Smooth muscle cell (in vitro differentiated cells): ENCODE measurements at regions not wholly inside any gene's neighbourhood (a gene's known extent, or its start where the extent isn't known, plus 50 kb on each side); places are given as distances from the start of the nearest gene placed in this dataset.

Source experiments
- DNase-seq: peaks from one replicate; lab custom pipeline; 2025; ENCODE audit not compliant: unreplicated experiment; lab: John Stamatoyannopoulos, UW
- H2AFZ ChIP-seq: fragments of 200-600 bp; sonication (generic); 2 replicates; pipeline ENCODE4 v1.6.0; 2016; ENCODE audit warnings: antibody characterized with exemption, low read depth, mild to moderate bottlenecking
- H3F3A ChIP-seq: fragments of 200-600 bp; sonication (generic); 2 replicates; pipeline ENCODE4 v1.6.0; 2017; ENCODE audit warnings: antibody characterized with exemption, low read depth
- H3K27ac ChIP-seq: fragments of 200-600 bp; sonication (generic); 2 replicates; pipeline ENCODE4 v1.5.1; 2016; ENCODE audit warnings: low read depth, mild to moderate bottlenecking
- H3K27me3 ChIP-seq: fragments of 200-600 bp; sonication (generic); 2 replicates; pipeline ENCODE4 v1.6.1; 2016; ENCODE audit warnings: low read depth, mild to moderate bottlenecking
- H3K36me3 ChIP-seq: fragments of 200-600 bp; sonication (generic); 2 replicates; pipeline ENCODE4 v1.5.1; 2016; ENCODE audit warnings: low read depth
- H3K4me1 ChIP-seq: fragments of 200-600 bp; sonication (generic); 2 replicates; pipeline ENCODE4 v1.5.1; 2016; ENCODE audit warnings: low read depth
- H3K4me2 ChIP-seq: fragments of 200-600 bp; sonication (generic); 2 replicates; pipeline ENCODE4 v1.6.0; 2016; ENCODE audit warnings: mild to moderate bottlenecking
- H3K4me3 ChIP-seq: fragments of 200-600 bp; sonication (generic); 2 replicates; pipeline ENCODE4 v1.5.1; 2016; ENCODE audit warnings: mild to moderate bottlenecking
- H3K79me2 ChIP-seq: fragments of 200-600 bp; sonication (generic); 2 replicates; pipeline ENCODE4 v1.6.0; 2016; ENCODE audit warnings: low read depth, mild to moderate bottlenecking
- H3K9ac ChIP-seq: fragments of 200-600 bp; sonication (generic); 2 replicates; pipeline ENCODE4 v1.6.0; 2016; ENCODE audit warnings: low read depth
- H3K9me3 ChIP-seq: fragments of 200-600 bp; sonication (generic); replicated peaks from 2 replicates; pipeline ENCODE4 v1.5.1; 2016; ENCODE audit warnings: low read depth
- H4K20me1 ChIP-seq: fragments of 200-600 bp; sonication (generic); 2 replicates; pipeline ENCODE4 v1.6.0; 2016; ENCODE audit warnings: low read depth
- CTCF ChIP-seq: fragments of 200-600 bp; sonication (generic); IDR thresholded peaks from 2 replicates; pipeline ENCODE4 v1.5.1; 2017; ENCODE audit warnings: borderline replicate concordance, mild to moderate bottlenecking, antibody characterized with exemption; ENCODE audit not compliant: insufficient read depth, poor library complexity, severe bottlenecking
- WGBS: methylation state at CpG from one replicate; pipeline ENCODE4 v1.1.7; 2016; ENCODE audit warnings: low lambda C conversion rate; 5-methylcytosine and 5-hydroxymethylcytosine counted together

- no peak overlapping the region for H3K9ac ChIP-seq
- no peak overlapping the region for H2AFZ ChIP-seq
- no peak for DNase-seq
- H3F3A ChIP-seq, result no peaks in the 10 kb centered on the region
- H3K4me1 ChIP-seq, result no peaks in the 10 kb centered on the region
- H3K4me3 ChIP-seq, result no peak overlapping the region
- WGBS, result 91% methylated on average over 4 of the region's 4 CpGs
- no peaks in the 10 kb centered on the region for H3K36me3 ChIP-seq
- no peak for TF ChIP-seq CTCF
- H3K9me3 ChIP-seq, result no peaks in the 10 kb centered on the region
- no peaks in the 10 kb centered on the region for H4K20me1 ChIP-seq
- H3K4me2 ChIP-seq, result no peak overlapping the region
- H3K27ac ChIP-seq, result no peak overlapping the region
- H3K27me3 ChIP-seq, result no peaks in the 10 kb centered on the region
- no peaks in the 10 kb centered on the region for H3K79me2 ChIP-seq
Observed at GRCh38 chr4:122065149-122065548, 87.0 kb upstream of the BLTP1 start.

DNA sequence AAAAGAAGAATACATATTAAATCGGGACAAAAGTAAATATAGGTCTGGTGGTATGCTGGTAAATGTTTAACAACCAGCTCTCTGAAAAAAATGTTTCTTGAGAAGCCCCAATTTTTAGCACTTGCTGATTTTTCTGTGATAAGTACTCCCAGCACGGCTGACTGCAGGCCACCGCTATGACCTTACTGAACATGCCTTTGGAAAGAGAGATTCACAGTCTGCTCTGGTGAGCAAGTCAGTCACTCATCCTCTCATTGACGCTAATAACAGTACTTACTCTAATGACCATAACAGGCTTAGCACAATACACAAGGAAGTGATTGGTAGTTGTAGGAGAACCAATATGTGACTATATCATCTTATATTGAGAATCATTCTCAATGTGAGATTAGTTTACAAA lies 98.9 kb upstream of the BLTP1 start:
- Histone ChIP-seq H3K79me2 (no peaks in the 10 kb centered on the region), H3K36me3 (no peaks in the 10 kb centered on the region), H3K4me2 (no peak overlapping the region), H3K27ac (no peak overlapping the region), H3F3A (no peaks in the 10 kb centered on the region), H3K9ac (no peak overlapping the region), H2AFZ (no peak overlapping the region), H4K20me1 (no peaks in the 10 kb centered on the region), H3K4me1 (no peaks in the 10 kb centered on the region), H3K4me3 (no peak overlapping the region), H3K9me3 (no peaks in the 10 kb centered on the region), H3K27me3 (no peaks in the 10 kb centered on the region)
- DNase-seq, result no peak
- 72% methylated on average over 4 of the region's 4 CpGs for WGBS
- TF ChIP-seq CTCF, result no peak

DNA sequence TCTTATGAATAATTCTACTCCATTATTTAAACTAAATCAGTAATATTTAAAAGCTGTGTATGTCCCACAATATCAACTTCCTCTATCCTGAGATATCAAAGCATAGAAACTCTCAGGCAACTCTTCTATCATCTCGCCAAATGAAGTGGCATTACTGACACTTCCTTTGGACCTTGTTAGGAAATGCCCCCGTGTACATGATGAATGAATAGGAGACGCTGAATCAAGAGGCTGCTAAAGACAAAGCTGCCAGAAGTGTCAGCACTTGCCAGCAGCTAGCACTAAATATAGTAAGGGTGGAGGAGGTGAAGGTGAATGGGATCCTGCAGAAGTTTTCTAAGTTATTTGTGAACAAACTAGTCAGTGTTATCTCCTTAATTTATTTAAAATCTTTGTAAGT lies 99.5 kb upstream of the BLTP1 start:
- TF ChIP-seq CTCF, result no peak
- H4K20me1 ChIP-seq, result no peaks in the 10 kb centered on the region
- no peak overlapping the region for H3K9ac ChIP-seq
- no peak overlapping the region for H3K27ac ChIP-seq
- no peaks in the 10 kb centered on the region for H3K4me1 ChIP-seq
- H3K4me2 ChIP-seq, result no peak overlapping the region
- H3K36me3 ChIP-seq, result no peaks in the 10 kb centered on the region
- 79% methylated on average over 3 of the region's 3 CpGs for WGBS
- H3F3A ChIP-seq, result no peaks in the 10 kb centered on the region
- no peak overlapping the region for H3K4me3 ChIP-seq
- H2AFZ ChIP-seq, result no peak overlapping the region
- no peaks in the 10 kb centered on the region for H3K9me3 ChIP-seq
- H3K27me3 ChIP-seq, result no peaks in the 10 kb centered on the region
- DNase-seq, result no peak
- H3K79me2 ChIP-seq, result no peaks in the 10 kb centered on the region

DNA sequence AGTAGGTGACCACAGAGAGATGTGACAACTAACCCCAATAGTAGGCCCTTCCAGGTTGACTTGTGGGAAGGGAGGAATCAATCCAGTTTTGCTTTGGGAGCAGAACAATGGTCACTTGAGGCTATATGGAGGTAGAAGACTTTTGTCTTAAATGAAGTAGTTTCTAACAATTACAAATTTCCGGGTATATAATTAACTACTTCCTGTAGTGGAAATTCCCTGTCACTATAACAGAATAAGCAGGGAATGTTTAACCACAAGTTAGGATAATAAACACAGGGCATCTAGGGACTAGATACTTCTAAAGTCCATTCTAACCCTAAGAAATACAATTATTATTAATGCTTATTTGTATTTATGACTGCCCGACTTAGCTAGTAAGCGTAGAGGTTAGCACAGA lies 99.0 kb upstream of the TRPC3 start:
- Histone ChIP-seq H3K4me2 (no peak overlapping the region), H3K36me3 (no peaks in the 10 kb centered on the region), H3F3A (no peaks in the 10 kb centered on the region), H3K4me1 (no peaks in the 10 kb centered on the region), H3K79me2 (no peaks in the 10 kb centered on the region), H3K9me3 (no peaks in the 10 kb centered on the region), H4K20me1 (no peaks in the 10 kb centered on the region), H3K9ac (no peak overlapping the region), H2AFZ (no peak overlapping the region), H3K27ac (no peak overlapping the region), H3K27me3 (no peaks in the 10 kb centered on the region), H3K4me3 (no peak overlapping the region)
- no peak for DNase-seq
- 89% methylated on average over 3 of the region's 3 CpGs for WGBS
- TF ChIP-seq CTCF, result no peak
